Liver (tissue), 3 donors: ENCODE measurements at regions not wholly inside any gene's neighbourhood (a gene's known extent, or its start where the extent isn't known, plus 50 kb on each side); places are given as distances from the start of the nearest gene placed in this dataset.

Experiments
- CTCF ChIP-seq: fragments of 150-350 bp; IDR thresholded peaks from 2 replicates; pipeline ENCODE4 v1.5.1; 2017; ENCODE audit warnings: improper control_type of control experiment, low read depth, low read length; ENCODE audit not compliant: missing input control
- HNF4G ChIP-seq: IDR thresholded peaks from 2 replicates; pipeline ENCODE4 v1.6.1; 2016; ENCODE audit warnings: antibody characterized with exemption
- MAX ChIP-seq: IDR thresholded peaks from 2 replicates; pipeline ENCODE4 v1.6.1; 2016; ENCODE audit warnings: antibody characterized with exemption
- REST ChIP-seq: IDR thresholded peaks from 2 replicates; pipeline ENCODE4 v1.6.1; 2016; ENCODE audit warnings: antibody characterized with exemption, mild to moderate bottlenecking
- ZBTB33 ChIP-seq: IDR thresholded peaks from 2 replicates; pipeline ENCODE4 v1.6.1; 2016; ENCODE audit warnings: antibody characterized with exemption
- donor health status: healthy.
- donor health status: healthy.

- TF ChIP-seq CTCF: no peak
- no peak for TF ChIP-seq ZBTB33
- TF ChIP-seq MAX: no peak
- TF ChIP-seq HNF4G: no peak
- no peak for TF ChIP-seq REST
Observed at GRCh38 chrX:124249345-124249744, 83.1 kb upstream of the TEX13D start.
